Sigmoid colon (tissue), 4 donors: ENCODE measurements at regions not wholly inside any gene's neighbourhood (a gene's known extent, or its start where the extent isn't known, plus 50 kb on each side); places are given as distances from the start of the nearest gene placed in this dataset.

ENCODE experiments used
- CTCF ChIP-seq, 4 experiments: fragments of 450-650 bp in 3 of 4; fragments of 200-600 bp in 1 of 4; IDR thresholded peaks; one replicate each; pipeline ENCODE4 v1.5.1; 2016 to 2019; ENCODE audit warnings: antibody characterized with exemption in 4 of 4, mild to moderate bottlenecking in 3 of 4, moderate library complexity in 2 of 4
- POLR2AphosphoS5 ChIP-seq, 4 donors: sonication (generic); formaldehyde crosslinking; IDR thresholded peaks; one replicate each; pipeline ENCODE4 v1.6.1; 2017; ENCODE audit warnings: antibody characterized with exemption in 4 of 4

GRCh38 chr6:164700497-164700896, 608.9 kb downstream of the C6orf118 start:
- TF ChIP-seq POLR2AphosphoS5 (IDR thresholded peaks at IDR 0.05), result no peak
- no peak for TF ChIP-seq CTCF (IDR thresholded peaks at IDR 0.05)
